ENCODE measurements at regions not wholly inside any gene's neighbourhood (a gene's known extent, or its start where the extent isn't known, plus 50 kb on each side); places are given as distances from the start of the nearest gene placed in this dataset.

GRCh38 chr5:51486158-51486557 lies 102.9 kb downstream of the ISL1 start:
- TF ChIP-seq CTCF (IDR thresholded peaks at IDR 0.05): no peak
- TF ChIP-seq POLR2A (IDR thresholded peaks at IDR 0.05): no peak

All from lower leg skin (tissue), 3 donors.